ENCODE measurements at regions not wholly inside any gene's neighbourhood (a gene's known extent, or its start where the extent isn't known, plus 50 kb on each side); places are given as distances from the start of the nearest gene placed in this dataset.

GRCh38 chr4:38510201-38510600 is 153.8 kb upstream of the KLF3 start:
- no peaks in the 10 kb centered on the region for H3K27me3 ChIP-seq (replicated peaks in 1 of 4; ENCODE audit: control insufficient read depth in 3 of 4, extremely low read depth in 1 of 4, insufficient read depth in 3 of 4, low read length in 3 of 4)
- no peak overlapping the region for H3K18ac ChIP-seq (ENCODE audit: extremely low read depth, low read length)
- H4K5ac ChIP-seq (ENCODE audit: insufficient read length, low read depth, low read length) = no peak overlapping the region
- H3K56ac ChIP-seq (replicated peaks; ENCODE audit: insufficient read length, low read depth, low read length) = no peak overlapping the region
- FAIRE-seq (no peak), DNase-seq (ENCODE audit: low read depth in 1 of 2, low spot score in 2 of 2) (no peak)
- ChIA-PET CTCF (ENCODE audit: partially characterized antibody) (interaction anchor here (0.5 to 0.7 kb wide), 2 partner anchors 441 to 652 kb away, joined by 3 read pairs; no protein-coding TSS in a partner anchor), POLR2A (ENCODE audit: partially characterized antibody) (no interaction called here)
- no peaks in the 10 kb centered on the region for H3K9me3 ChIP-seq (ENCODE audit: insufficient read depth in 2 of 2, low read depth in 1 of 2, low read length in 1 of 2)
- TF ChIP-seq NANOG (IDR thresholded peaks at IDR 0.05; ENCODE audit: insufficient read depth, low read depth, low read length, poor library complexity, severe bottlenecking) (no peak), BCL11A (IDR thresholded peaks at IDR 0.05; ENCODE audit: low read depth in 2 of 2, low read length in 2 of 2) (no peak), USF2 (IDR thresholded peaks at IDR 0.05; ENCODE audit: low read length) (no peak), CBX8 (IDR thresholded peaks at IDR 0.05; ENCODE audit: borderline replicate concordance, low read depth, low read length) (no peak), RXRA (IDR thresholded peaks at IDR 0.05; ENCODE audit: insufficient read depth, low read depth, low read length) (no peak), TBP (IDR thresholded peaks at IDR 0.05; ENCODE audit: low read depth, low read length) (no peak)
- no peak overlapping the region for H2BK20ac ChIP-seq (ENCODE audit: low read length)
- H3K9ac ChIP-seq (replicated peaks in 1 of 4; ENCODE audit: extremely low read depth in 1 of 4, low read depth in 3 of 4, low read length in 3 of 4) = no peak overlapping the region
- H2AK5ac ChIP-seq (ENCODE audit: low read depth, low read length) = no peak overlapping the region
- no peak overlapping the region for H2BK120ac ChIP-seq (replicated peaks; ENCODE audit: low read depth, low read length)
- no peak overlapping the region for H3K23ac ChIP-seq (ENCODE audit: insufficient read length)
- no peaks in the 10 kb centered on the region for H3K36me3 ChIP-seq (ENCODE audit: control insufficient read depth in 2 of 4, insufficient read depth in 4 of 4, low read length in 3 of 4)
- H3K27ac ChIP-seq (ENCODE audit: low read depth, low read length) = no peak overlapping the region
- H3K4me1 ChIP-seq (replicated peaks in 1 of 4; ENCODE audit: control insufficient read depth in 3 of 4, insufficient read depth in 4 of 4, low read length in 3 of 4) = peaks cover 2 to 8% (median 5%) of the 10 kb centered on the region in 4 experiments; a peak in 4 of 7 replicates
- no peak overlapping the region for H2BK12ac ChIP-seq (ENCODE audit: low read depth, low read length)
- H3K14ac ChIP-seq (ENCODE audit: insufficient read length) = no peak overlapping the region
- no peaks in the 10 kb centered on the region for H3K79me2 ChIP-seq (ENCODE audit: control insufficient read depth in 1 of 2, insufficient read depth in 2 of 2, low read length in 2 of 2)
- H2BK15ac ChIP-seq (ENCODE audit: low read length) = 0 out of 2 replicates have a peak overlapping the region, but pooled peaks have one; percentile 53
- no peaks in the 10 kb centered on the region for H4K20me1 ChIP-seq (replicated peaks in 1 of 2; ENCODE audit: control insufficient read depth in 1 of 2, insufficient read depth in 2 of 2, low read length in 2 of 2)
- WGBS, 2 experiments (ENCODE audit: extremely low coverage in 1 of 2, insufficient coverage in 1 of 2, insufficient read length in 1 of 2, insufficient replicate concordance in 2 of 2, low coverage in 1 of 2, low lambda C conversion rate in 2 of 2, missing lambda C conversion rate in 1 of 2) = 94% methylated on average over 2 of the region's 2 CpGs; no CpG with 5 or more reads in 1 of the 2 experiments
- H4K8ac ChIP-seq (ENCODE audit: extremely low read depth, insufficient read depth, low read length) = no peak overlapping the region
- no peak overlapping the region for H3K4me2 ChIP-seq (ENCODE audit: insufficient read depth in 1 of 2, low read depth in 2 of 2, low read length in 2 of 2)
- no peak overlapping the region for H3K4me3 ChIP-seq (ENCODE audit: extremely low read depth in 1 of 4, insufficient read depth in 2 of 4, low read depth in 3 of 4, low read length in 4 of 4)
- H3K23me2 ChIP-seq (ENCODE audit: low read depth, low read length) = no peaks in the 10 kb centered on the region
- no peak overlapping the region for H3K4ac ChIP-seq (replicated peaks; ENCODE audit: insufficient read length, low read depth, low read length)
- no peak overlapping the region for H4K91ac ChIP-seq (replicated peaks; ENCODE audit: insufficient read length, low read length)
- H3K79me1 ChIP-seq (ENCODE audit: low read depth, low read length) = no peaks in the 10 kb centered on the region
- no peak overlapping the region for H2AFZ ChIP-seq (ENCODE audit: low read length)
- no peak overlapping the region for H2BK5ac ChIP-seq (ENCODE audit: low read depth, low read length)
